Cerebellar nuclear complex (tissue), 1 donor: ENCODE measurements at regions not wholly inside any gene's neighbourhood (a gene's known extent, or its start where the extent isn't known, plus 50 kb on each side); places are given as distances from the start of the nearest gene placed in this dataset.
"Not testable (repeated sequence)": the region's sequence is repeated elsewhere in the genome, so short reads cannot be mapped to it uniquely, and the experiment has no call there.

Source experiments
- DNase-seq, 2 experiments: peaks; one replicate each; lab custom pipeline; 2025; lab: John Stamatoyannopoulos, UW

DNA sequence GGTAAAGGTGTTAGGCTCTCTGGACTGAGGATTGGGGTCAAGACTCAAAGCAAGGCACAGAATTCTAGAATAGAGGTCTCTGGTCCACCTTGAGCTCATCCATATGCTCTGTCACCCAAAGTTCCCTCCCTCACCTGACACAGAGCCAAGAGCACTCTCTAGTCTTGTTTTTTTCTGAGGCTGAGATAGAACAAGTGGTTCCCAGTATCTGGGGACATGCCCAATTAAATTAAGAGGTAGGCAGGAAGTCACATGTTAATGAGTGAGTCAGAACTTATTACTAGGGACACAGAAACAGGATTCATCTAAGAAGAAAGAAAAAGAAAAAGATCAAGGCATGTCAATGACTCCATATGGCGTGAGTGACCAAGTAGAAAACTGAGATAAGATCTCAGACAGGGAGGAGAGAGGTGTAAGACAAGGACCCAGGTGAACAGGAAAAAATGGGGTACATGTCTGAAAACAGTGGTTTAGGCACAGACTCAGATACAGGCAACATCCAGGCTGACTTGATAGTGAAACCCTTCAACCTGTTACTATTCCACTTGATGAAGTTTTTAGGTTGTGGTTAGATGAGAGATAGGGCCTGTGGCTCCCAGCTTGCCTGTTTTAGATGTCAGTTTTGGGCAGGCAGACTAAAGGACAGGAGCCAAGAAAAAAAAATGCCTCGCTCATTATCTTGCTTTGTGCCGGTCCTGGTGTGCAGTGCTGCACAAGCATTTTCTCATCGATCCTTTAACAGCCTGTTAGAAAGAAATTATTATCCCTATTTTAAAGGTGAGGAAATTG lies 609.9 kb downstream of the CCSER2 start:
- DNase-seq = no peak

DNA sequence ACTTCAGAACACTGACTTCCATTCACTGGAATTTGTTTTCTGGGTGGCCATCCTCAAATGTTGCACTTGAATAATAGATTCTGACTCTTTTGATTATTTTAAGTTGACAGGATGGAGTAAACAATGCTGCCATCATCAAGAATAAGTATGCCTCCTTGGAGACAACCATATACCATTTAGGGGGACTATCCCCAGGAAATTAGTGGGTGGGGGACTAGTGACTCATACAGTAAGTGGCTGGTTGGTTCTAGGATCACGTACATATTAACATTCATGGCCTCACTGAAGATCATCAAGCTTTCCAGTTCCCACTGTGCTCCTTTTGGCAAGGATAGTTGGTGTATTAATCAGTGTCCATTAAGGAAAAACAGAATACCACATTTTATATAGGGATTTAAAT lies 615.2 kb downstream of the CCSER2 start:
- no peak for DNase-seq

DNA sequence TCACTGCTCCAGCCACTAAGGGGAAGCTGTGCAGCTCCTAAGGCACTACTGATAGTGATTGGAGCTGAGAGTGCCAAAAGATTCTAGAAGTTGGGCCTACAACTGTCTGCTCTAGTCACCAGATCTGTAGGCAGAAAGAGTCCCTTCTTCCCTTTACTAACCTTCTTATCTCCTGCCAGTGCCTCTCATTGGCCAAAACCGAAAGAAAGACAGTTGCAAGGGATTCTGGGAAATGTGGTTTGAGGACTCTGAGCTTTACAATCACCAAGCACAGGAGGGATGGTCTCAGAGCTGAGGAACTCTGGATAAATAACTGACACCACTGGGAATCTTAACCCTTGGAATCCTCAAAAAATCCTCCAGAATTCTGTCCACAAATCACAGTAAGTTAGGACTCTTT lies 615.8 kb downstream of the CCSER2 start:
- no peak for DNase-seq

- no peak for DNase-seq
Observed at GRCh38 chr10:84945791-84946190, 617.4 kb downstream of the CCSER2 start.

GRCh38 chr10:84946904-84947303 lies 618.5 kb downstream of the CCSER2 start:
- DNase-seq = no peak

- DNase-seq = no peak
Observed at GRCh38 chr10:84948644-84949043, 620.3 kb downstream of the CCSER2 start.

- DNase-seq = no peak
Observed at GRCh38 chr10:84951616-84952015, 623.2 kb downstream of the CCSER2 start.

DNA sequence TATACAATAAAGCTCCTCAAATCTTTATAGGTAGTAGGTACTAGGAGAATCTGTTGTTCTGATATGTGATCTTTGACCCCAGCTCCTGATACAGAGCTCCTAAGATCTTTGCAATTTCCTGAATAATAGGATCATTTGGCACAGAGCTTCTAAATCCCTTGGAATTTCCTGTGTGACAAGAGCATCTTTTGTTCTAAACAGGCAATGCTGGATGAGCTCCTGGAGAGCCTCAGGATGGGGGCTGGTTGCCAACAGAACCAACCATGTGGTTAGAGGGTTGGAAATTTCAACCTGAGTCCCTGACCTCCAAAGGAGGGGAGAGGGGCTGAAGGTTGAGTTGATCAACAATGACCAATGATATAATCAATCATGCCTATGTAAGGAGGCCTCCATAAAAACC lies 629.0 kb downstream of the CCSER2 start:
- DNase-seq = no peak

DNA sequence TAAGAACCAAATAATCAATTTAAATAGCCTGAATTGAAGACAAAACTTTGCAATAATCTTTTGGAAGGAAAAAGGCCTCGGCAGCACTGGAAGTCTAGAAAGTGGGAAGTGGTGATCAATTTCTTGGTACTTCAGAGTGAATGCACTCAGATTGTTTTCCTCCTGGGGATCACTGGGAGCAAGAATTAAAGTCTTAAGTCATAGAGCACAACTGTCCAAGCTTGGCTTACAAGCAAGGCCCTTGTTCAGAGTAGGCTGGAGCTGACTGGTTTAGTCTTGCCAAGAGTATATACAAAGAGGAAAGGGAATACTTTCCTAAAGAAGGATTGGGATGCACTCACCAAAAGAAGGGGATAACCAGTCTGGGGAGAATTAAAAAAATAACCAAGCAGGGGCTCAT lies 637.1 kb downstream of the CCSER2 start:
- no peak for DNase-seq

- DNase-seq = no peak
Observed at GRCh38 chr10:84966708-84967441, 638.5 kb downstream of the CCSER2 start.

- not testable (repeated sequence) for DNase-seq
Observed at GRCh38 chr10:84969297-84969696, 640.9 kb downstream of the CCSER2 start.

DNA sequence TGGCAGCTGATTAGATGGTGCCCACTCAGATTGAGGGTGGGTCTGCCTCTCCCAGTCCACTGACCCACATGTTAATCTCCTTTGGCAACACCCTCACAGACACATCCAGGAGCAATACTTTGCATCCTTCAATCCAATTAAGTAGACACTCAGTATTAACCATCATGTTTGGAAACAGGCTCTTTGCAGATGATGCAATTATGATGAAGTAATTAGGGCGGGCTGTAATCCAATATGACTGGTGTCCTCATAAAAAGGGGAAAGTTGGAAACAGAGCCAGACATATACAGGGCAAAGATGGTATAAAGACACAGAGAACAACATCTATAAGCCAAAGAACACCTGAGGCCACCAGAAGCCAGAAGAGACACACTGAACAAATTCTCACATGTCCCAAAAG lies 658.6 kb downstream of the CCSER2 start:
- DNase-seq = no peak

GRCh38 chr10:84988011-84988410 lies 659.6 kb downstream of the CCSER2 start:
- DNase-seq = no peak

GRCh38 chr10:84990713-84991112 lies 662.3 kb downstream of the CCSER2 start:
- DNase-seq = no peak

DNA sequence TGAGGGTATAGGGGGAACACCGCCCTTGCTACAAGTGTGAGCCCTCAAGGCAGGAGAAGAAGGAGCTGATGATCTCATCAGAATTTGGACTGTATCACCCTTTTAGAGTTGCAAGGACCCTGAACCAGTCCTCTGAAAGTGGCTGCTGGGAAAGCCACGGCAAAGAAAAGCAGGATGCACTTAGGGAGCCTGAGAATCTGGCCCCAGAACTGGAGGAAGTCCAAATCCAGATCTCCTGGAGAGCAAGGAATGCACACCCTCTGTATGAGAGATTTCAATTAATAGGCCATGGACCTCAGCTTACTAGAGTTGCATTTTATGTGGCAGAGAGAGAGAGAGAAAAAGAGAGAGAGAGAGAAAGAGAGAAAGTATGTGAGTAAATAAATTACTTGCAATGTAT lies 662.9 kb downstream of the CCSER2 start:
- no peak for DNase-seq

DNA sequence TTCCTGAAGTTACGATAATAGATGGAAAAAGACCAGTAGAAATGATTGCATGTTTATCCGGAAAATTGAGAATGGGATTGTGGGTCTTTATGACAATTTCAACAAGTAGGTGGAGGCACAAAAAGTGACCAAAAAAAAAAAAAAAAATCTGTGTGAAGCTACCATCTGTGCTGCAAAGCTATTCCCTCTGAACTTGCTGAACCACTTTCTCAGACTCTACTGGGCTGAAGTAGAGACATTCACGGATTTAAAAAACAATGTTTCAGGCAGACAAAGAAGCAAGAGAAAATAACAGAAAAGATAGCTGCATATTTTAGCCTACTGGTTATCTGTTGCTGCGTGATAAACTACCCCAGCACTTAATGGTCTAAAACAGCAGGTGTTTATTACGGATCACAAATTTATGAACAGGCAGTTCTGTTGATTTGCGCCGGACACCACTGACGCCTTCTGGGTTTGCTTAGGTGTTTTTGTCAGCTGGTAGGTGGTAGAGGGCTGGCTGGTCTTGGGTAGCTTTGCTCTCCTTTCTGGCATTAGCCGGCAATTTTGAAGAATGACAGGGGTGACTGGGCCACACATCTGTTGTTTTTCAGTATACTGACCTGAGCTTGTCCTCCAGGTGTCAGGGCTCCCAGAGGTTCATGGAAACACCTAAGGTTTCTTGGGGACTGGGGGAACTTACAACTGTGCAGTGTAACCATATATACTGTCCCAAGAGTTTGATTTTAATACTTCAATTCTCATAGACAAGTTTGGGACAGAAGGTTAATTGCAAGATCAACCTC lies 665.1 kb downstream of the CCSER2 start:
- no peak for DNase-seq

DNA sequence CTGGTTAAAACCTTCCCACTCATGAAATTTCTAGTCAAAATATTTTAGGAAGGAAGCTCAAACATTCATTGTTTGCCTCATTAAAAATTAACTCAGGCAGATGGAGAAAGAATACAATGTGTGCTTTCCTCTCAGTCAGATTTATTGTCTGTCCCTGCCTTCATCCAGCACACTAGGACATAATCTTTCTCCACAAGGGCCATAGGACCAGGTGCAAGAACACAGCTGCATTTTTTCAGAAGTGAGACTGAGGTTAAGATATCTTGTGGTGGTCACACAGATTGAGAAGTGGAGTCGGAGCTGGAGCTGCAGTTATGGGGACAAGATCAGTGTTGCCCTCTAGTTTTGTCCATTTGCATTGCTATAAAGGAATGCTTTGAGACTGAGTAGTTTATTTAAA lies 666.3 kb downstream of the CCSER2 start:
- DNase-seq = no peak

DNA sequence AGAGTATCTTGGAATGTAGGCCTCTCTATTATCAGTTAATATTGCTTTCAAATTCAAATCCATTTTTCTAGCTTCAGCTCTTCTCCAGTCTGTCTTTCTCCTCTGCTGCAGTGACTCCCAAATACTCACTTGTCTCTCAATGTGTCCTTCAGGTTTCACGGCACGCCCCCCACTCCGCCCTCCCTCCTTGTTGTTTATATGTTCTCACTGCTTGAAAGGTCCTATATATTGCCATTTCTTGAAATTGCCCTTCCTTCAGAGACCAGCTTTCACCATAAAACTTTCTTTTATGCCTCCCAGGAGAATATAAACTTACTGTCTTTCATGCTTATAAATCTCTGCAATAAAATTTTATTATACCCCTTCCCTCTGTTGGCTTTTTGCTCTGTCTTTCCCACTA lies 668.2 kb downstream of the CCSER2 start:
- no peak for DNase-seq

DNA sequence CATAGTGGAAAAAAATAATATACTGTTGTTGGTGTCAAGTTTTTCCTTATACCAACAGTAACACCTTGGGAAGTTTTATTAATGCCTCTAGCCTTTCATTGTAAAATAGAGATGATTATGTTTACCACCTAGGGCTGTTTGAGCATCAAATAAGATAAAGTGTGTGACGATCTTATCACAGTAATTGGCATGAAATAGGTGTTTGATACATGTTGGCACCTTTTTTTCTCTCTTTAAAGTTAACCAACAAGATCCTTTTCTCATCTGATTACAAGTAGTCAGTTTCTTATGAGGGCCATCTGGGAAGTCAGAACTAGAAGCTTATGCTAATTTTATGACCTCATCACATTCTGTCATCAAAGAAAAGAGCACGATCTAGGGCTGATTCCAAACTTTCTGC lies 669.5 kb downstream of the CCSER2 start:
- no peak for DNase-seq

- DNase-seq = no peak
Observed at GRCh38 chr10:84999929-85000328, 671.5 kb downstream of the CCSER2 start.

DNA sequence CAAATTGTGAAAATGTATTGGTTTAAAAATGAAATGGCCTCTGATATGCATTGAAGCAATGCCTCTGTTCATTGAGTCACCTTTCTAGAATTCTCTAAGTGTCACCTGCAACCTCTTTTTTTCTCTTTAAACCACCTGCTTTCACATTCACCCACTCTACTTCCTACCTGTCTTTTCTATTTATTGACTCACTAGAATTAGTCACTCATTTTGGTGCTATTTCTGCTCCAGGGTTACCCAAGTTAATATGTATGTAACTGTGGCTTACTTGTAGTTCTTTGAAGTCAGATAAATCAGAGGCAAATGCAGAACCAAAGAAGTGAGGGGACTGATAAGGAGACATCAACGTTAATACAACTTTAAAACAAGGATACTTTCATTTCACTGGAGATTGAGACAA lies 674.7 kb downstream of the CCSER2 start:
- no peak for DNase-seq

DNA sequence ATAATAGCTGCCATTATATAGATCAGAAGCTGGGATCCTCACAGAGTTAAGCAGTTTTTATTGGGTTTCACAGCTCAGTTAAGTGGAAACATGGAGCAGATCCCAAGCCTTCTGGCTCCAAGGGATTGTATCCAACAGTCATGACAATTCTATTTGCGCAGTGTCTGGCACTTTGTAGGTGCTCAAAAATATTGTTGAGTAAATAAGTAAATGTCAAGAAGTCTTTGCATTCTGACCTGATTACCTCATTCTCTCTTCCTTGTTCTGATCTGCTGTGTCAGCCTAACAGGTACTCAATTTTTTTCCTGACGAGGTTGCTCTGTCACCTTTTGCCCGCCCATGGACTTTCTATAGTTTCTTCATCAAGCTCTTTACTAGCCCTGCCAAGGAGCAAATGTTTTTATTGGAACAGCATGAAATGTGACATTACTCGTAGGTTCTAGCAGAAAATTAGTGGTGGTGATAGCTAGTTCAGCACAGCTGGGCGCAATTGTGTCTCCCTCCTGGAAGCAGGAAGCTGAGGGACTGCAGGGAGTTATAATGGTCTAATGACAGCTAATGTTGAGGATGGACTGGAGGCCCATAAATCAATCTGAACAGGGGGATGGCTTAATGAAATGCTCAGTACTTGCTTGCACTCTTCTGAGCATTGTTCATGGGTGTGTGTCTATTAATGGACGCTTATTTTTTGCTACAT lies 680.2 kb downstream of the CCSER2 start:
- no peak for DNase-seq
